HG02759 (cell line): ENCODE measurements at regions not wholly inside any gene's neighbourhood (a gene's known extent, or its start where the extent isn't known, plus 50 kb on each side); places are given as distances from the start of the nearest gene placed in this dataset.

Source experiments
- ATAC-seq: cut with Tn5 transposase; IDR thresholded peaks from one replicate; pipeline ENCODE4 v1.9.1; 2021; ENCODE audit warnings: mild to moderate bottlenecking, moderate library complexity; ENCODE audit not compliant: unreplicated experiment

DNA sequence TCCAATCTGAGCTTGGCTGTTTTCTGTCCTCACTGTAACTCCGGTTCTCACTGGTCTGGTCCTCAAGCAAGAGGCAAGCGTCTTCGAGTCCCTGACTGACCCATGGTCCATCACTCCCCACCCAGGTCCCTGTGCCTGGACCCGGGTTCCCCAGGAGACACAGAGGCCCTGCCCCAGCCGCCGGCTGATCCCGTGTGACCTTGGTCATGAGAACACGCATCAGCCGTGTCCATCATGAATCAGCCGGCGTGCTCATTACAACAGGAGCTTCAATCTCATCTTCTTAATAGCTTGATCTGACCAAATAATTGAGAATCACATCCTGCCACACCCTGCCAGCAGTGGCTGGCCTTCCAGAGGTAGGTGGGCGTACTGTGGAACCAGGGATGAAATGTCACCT is 545.1 kb downstream of the BRD1 start:
- ATAC-seq, result no peak

DNA sequence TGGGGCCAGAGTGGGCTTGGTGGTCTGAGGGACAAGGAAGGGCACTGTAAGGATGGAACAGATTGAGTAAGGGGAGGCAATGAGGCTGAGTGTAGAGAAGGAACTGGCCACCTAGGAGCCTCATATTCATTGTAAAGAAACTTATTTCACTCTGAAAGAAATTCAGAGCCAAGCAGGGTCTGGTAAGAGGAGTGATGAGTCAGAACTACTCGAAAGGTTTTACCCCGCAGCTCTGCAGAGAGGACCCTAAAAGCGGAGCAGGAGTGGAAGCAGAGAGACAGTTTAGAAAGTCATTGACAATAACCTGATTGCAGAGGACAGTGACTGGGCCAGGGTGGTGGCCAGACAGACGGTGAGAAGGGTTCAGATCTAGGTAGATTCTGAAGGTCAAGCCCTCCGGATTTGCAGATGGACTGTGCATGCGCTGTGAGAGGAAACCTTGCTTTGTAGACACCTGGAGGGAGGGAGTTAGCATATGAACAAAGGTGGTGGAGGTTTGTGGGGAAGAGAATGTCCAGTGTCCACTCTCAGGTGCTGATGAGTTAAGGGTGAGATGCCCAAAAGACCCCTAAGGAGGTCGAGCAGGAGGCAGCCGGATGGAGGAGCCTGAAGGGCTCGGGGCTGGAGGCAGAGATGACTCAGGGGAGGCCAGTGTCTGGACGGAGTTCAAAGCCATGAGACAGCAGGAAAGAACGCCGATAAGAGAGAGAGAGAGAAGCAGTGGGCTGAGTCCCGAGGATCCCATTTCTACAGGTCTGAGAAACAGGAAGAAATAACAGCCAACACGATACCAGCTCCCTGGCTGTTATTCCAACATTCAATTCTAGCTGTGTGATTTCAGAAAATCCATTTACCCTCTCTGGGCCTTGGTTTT is 546.0 kb downstream of the BRD1 start:
- no peak for ATAC-seq

DNA sequence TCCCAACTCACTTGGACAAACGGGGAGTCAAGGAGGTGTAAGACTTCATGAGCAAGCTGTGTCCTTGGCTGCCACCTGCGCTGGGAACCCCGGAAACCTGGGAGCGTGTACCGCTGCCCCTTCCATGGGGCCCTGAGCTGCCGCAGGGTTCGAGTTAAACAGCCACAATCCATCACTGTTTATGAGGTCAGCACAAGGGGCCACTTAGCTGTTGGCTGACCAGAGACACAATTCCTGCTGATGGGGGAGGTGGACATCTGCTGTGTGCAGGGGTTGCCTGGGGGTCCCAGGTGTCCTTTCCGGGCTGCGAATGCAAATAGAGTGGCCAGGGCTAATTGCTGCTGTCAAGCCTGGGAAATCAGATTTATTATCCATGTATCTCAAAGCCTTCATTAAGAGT is 549.3 kb downstream of the BRD1 start:
- ATAC-seq, result no peak

DNA sequence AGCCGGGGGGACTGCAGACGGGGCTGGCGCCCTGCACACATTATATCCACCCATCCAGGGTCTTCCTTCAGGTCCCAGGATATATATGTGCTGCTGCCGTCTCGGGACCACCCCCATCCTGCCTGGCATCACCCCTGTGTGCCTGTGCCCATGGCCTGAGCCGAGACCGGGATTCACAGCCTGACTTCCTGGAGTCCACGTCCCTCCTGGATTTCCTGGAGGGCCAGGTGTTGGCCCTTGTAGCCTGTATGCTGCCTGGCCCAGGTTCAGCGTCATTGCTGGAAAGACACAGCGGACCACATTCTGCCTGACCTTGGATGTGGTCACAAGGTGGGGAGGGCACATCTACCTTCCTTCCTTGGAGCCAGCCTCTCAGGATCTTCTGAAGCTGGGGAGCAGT is 551.1 kb downstream of the BRD1 start:
- no peak for ATAC-seq

DNA sequence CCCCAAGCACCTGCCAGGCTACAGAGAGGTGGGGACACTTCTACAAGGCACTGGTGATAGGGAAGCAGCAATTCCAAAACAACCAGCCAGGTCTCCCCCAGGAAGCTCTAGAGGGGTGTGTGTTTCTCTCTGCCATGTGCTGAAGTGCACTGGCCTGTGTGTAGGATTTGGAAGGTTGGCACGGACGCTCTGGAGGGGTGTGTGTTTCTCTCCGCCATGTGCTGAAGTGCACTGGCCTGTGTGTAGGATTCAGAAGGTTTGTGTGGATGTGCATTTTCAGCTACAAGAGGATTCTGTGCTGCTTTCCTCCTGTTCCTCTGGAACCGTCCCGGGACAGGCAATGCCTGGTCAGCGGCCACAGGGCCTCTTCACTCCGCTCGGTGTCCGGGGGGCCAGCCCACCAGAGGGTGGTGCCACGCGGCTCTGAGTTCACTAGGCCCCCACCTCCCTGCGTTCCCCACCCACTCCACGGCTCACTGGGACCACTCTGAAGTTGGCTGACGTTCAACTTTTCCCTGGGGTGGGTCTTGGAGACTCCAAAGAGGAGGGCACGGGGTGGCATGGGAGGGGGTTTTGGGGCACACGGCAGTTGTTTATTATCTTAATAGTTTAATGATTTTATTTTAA is 552.8 kb downstream of the BRD1 start:
- ATAC-seq, result no peak

DNA sequence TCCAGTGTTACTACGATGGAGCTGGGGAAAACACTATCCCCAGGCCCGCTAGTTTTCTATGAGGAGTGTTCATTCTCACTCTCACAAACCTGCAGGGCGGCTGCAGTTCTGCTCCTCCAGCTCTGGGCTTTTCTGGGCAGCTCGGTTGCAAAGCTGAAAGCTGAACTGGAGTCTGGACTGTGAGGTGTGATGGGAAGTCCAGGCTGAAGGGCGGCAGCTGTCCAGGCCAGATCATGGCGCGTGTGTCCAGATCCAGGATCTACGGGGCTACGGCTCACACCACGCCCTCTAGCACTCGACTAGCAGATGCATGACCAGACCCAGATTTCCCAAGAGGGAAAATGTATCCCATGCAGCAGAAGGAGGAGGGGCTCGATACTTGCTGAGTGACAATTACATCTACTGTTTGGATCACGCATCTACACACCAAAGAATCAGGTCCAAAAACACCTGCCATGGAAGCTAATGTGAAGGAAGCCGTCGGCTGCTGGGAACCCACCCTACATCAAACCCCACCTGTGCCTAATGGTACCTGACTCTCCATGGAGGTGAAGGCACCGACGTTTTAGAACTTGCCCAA is 555.0 kb downstream of the BRD1 start:
- no peak for ATAC-seq

DNA sequence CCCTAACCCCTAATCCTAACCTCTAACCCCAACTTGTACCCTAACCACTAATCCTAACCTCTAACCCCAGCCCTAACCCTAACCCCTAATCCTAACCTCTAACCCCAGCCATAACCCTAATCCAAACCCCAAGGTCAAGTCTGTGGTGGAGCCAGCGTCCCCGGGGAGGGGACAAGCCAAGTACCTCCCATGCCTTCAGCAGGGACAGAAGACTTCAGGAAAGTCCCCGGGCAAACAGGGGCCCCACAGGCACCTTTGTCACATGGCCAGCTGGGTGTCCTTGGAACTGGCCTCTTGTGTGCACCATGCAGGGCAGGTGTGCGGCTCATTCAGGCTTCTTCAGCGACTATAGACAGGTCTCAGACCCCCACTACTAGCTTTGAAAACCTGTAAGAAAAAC is 555.8 kb downstream of the BRD1 start:
- ATAC-seq, result no peak

DNA sequence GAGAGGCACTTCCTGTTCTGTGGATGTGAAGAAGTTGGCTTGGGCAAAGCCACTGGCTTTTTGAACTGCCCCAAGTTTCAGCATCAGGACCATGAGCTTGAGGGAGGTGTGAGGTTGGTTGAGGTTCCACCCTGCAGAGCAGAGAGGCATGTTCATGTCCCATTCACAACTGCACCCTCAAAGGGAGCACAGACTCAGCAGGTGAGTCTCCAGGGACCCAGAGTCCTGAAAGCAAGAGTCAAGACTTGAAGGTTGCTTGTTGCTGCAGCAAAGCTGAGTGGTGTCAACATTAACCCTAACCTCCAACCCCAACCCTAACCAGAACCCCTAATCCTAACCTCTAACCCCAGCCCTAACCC is 556.3 kb downstream of the BRD1 start:
- ATAC-seq, result no peak

DNA sequence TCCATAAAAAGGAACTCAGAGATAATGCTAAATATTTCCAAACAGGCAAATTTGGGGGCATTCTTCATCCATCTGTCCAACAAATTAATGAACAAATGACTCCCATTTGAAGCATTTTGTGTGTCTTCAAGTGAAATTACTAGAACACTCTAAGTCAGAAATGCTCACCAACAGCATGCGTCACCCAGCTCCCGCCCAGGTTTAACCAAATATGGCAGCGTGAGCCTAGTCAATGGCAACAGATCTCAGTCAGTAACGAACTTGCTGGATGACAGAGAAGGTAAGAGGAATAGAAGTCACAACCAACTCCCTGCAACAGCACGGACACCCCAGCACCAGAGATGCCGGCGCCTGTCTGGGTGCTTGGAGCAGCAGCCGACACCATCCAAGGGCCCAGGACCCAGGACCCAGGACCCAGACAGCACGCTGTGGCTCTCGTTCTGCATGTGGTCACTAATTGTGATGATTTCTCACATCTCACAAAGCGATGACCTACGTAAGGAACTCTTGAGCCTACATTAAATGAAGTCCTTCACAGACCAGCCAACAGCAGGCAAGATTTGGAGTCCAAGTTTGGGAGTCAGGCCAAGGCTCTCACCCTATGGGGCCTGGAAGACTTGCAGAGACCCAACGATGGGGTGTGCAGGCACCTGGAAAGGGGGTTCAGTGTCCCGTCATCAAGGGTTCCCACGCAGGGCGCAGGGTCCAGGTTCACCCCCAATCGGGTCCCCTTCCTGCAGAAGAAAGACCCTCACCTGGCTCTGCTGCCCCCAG is 556.9 kb downstream of the BRD1 start:
- ATAC-seq, result no peak

DNA sequence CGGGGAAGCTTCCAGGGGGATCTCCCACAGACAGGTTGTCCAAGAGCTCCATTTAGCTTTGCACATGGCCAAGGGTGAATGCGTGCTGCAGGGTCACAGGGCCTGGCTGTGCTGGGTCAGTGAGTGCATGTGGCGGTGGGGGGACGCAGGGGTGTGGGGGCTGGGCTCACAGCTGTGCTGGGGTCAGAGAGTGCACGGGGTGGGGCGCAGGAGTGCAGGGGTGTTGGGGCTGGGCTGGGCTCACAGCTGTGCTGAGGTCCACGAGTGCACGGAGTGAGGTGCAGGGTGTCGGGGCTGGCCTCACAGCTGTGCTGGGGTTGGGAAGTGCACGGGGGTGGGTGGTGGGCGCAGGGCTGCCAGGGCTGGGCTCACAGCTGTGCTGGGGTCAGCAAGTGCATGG is 557.7 kb downstream of the BRD1 start:
- no peak for ATAC-seq

DNA sequence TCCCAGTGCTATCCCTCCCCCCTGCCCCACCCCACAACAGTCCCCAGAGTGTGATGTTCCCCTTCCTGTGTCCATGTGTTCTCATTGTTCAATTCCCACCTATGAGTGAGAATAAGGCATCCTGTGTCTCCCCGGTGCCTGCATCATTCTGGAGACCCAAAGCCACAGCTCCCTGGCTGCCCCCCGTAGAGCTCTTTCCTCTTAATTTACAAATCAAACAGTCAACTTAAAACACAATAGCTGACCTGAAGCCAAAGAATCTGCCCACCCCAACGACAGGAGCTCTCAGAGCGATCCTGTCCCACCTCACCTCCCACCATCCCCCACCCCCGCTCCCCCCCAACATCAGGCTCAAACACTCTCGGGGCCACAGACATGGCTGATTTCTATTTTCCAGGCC is 558.3 kb downstream of the BRD1 start:
- ATAC-seq, result no peak

DNA sequence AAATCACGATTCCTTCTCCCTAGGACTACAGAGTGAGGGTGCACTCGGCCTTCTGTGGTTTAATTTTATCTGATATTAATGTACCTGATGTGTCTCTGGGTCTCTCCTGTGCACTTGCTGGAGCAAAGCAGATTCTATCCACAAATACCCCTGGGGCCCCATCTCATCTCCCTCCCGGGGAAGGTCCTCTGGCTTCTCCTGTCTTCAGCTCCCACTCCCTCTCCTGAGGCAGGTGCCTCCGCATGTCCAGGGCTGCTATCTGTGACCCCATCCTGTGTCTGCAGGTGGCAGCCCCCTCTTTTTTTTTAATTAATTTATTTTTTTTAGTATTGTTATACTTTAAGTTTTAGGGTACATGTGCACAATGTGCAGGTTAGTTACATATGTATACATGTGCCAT is 558.7 kb downstream of the BRD1 start:
- no peak for ATAC-seq

DNA sequence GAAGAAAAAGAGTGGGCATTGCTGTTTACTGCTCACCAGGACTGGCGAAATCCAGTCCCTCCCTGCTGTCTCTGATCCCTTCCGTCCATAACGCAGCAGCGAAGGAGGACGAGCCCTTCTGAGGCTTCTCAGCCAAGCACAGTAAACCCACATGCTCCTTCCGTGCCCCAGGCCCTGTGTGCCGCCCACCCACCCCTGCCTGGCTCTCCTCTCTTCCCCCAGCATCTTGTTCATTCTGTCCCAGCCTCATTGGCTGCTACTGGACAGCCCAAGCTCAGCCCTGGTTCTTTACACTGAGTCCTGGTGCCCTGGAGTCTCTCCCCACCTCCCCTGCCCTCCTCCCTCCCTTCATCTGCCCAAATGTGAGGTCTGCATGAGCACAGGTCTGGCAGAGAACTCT is 559.7 kb downstream of the BRD1 start:
- no peak for ATAC-seq

DNA sequence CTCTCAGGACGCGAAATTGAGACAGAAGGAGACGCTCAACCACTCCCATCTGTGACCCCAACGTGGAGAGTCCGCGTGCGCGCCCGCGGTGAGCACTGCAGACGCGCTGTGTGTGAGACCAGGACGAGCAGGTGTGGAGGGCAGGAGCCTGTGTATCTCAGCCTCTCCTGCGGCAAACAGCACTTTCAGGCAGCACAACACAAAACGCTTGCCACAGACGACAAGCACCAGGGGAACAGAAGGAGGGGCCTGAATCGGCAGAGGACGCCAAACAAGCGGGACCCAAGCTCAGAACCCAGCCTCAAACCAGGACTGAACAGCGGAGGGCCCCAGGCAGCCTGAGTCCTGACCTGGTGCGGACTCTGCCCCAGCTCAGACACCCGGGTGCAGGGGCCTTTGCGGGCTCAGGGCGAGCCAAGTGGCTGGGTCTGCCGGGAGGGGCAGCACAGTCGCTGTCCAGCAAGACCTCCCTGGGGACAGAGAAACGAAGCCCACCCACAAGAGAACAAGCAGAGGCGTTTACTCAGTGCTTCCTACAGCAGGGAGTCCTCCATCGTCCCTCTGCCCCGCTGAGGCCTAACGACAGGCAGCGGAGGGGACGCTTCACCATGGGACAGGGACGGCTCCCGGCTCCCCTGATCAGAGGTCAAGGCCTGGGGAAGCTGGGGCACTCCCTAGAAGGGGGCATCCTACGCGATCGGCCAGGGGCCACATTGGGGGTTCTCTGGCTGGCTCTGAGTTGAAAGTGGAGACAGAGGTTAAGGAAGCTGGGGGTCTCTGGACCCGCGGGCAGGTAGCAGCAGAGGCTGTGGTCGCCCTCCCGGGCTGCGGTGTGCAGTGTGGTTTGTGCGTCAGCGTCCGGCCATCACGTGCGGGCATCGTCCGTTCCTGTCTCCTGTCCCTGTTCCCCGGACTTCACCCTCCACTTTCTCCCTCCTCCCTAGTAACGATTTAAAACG is 560.8 kb downstream of the BRD1 start:
- no peak for ATAC-seq

DNA sequence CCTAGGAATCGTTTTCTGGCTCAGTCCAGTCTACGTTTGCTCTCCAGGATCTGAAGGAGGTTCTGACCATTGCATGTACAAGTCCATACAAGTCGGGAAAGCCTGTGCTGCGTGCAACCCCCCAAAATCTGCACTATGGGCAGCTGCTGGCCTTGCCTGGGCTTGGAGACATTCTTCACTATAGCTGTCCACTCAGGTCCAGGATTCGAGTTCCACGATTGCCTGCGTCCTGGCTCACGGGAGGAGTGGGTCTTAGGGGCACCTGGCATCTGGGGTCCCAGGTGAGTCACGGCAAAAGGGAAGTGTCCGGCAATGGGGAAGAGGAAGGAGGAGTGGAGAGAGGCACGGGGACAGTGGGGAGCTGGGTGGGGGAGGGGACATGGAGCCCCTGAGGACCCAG is 563.0 kb downstream of the BRD1 start:
- no peak for ATAC-seq

DNA sequence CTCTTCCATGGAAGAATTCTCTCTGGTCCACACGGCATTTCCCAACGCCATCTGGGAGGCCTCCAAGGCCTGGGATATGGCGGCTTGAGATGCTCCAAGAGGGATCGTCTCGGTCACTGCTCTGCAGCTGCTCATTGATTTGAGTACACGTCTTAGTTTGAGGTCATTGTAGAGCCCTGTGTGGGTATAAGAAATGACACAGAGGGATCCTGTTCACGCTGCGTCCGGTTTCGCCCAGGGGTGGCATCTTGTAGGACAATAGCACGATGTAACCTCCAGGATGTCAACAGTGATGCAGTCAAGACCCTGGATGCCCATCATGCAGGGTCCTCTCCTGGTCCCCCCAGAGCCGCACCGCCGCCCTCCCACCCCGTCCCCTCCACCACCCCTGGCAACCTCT is 564.6 kb downstream of the BRD1 start:
- no peak for ATAC-seq

DNA sequence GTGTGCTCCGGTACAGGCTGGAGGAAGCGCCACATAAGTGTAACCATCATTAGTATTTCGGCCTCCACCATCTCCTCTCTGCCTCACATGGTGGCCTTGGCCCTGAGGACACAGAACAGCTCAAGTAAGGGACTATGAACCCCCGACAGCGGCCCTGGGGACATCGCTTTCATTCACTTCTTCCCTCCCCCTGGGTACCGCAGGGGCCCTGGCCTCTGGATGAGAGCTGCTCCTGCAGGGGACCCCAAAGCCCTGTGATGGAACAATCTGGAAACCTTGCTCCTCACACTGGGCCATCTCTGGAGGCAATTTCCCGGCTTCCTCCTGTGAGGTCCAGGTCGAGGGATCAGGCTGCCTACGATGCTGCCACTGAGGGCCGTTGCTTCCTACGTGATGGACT is 565.5 kb downstream of the BRD1 start:
- no peak for ATAC-seq

DNA sequence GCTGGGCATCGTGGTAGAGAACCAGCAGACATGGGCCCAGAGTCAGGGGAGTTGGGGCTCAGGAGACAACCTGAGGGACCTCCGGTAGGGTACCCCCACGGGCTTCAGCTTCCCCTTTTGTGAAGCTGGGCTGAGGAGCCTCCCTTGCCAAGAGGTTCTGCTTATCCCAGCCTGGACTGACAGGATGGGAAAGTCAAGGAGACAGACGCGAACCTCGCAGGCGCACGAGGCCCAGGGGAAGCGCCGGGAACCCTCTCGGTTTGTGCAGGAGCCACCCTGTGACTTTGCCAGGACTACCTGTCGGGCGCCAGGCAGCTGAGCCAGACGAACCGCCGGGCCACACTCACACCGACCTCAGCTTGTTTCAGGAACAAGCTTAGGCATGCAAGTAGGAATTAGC is 566.1 kb downstream of the BRD1 start:
- ATAC-seq, result no peak

DNA sequence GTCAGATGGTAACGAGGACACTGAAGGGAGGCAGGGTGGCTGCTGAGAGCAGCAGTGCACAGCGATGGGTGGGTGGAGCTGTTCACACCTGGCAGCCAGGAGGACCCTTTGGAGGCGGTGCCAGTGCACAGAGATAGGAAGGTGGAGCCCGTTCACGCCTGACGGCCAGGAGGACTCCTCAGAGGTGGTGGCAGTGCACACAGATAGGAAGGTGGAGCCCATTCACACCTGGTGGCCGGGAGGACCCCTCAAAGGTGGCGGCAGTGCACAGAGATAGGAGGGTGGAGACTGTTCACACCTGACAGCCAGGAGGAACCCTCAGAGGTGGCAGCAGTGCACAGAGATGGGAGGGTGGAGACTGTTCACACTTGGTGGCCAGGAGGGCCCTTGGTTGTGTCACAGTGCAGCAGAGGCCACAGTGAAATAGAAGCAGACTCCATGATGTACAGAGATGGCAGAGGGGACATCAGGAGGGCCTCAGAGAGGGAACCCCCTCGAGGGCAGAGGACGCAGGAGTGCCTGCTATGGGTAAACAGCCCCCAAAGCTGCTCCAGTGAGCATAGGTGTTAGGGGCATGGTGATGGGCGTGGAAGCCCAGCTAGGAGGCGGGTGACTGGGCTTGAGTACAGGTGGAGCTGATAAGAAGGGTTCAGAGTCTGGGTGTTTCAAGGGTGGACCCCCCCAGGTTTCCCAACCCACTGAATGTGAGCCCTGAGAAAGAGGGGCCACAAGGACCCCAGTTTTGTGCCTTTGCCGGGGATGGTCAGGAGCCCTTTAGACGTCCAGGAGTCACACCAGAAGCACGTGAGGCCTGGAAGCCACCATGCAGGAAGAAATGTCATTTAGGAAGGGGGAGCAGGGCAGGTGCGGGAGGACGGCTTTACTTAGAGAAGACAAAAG is 566.7 kb downstream of the BRD1 start:
- ATAC-seq, result no peak
